ENCODE measurements at regions not wholly inside any gene's neighbourhood (a gene's known extent, or its start where the extent isn't known, plus 50 kb on each side); places are given as distances from the start of the nearest gene placed in this dataset.

DNA sequence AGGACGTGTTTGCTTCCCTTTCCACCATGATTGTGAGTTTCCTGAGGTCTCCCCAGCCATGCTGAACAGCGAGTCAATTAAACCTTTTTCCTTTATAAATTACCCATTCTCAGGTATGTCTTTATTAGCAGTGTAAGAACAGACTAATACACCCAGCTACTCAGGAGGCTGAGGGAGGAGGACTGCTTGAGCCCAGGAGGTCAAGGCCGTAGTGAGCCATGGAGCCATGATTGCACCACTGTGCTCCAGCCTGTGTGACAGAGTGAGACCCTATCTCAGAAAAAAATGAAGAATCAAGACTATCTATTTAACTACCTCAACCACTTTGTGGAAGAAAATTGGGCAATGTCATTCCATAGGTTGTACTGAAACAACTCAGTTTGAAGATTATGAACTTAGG is 54.6 kb upstream of the SEC16B start:
- no peak overlapping the region for H3K9ac ChIP-seq (ENCODE audit: extremely low read depth, low read length, poor library complexity, severe bottlenecking)
- no peaks in the 10 kb centered on the region for H3K27me3 ChIP-seq (ENCODE audit: control insufficient read depth, insufficient read depth, low read length, poor library complexity, severe bottlenecking)
- no peak overlapping the region for H3K4me3 ChIP-seq (ENCODE audit: low read length)
- Mint-ChIP-seq H3K36me3 (ENCODE audit: low read depth) (peaks cover 9% of the 10 kb centered on the region), H3K9me3 (no peaks in the 10 kb centered on the region), H3K27me3 (ENCODE audit: insufficient read depth) (no peaks in the 10 kb centered on the region), H3K4me3 (no peak overlapping the region), H3K27ac (no peak overlapping the region), H3K4me1 (no peaks in the 10 kb centered on the region)
- WGBS, 2 experiments (ENCODE audit: insufficient coverage in 1 of 2, insufficient read length in 1 of 2) = 92 to 100% methylated on average over 2 to 3 of the region's 3 CpGs
- no peak for TF ChIP-seq CTCF (conservative IDR thresholded peaks at IDR 0.05)
- no peaks in the 10 kb centered on the region for H3K9me3 ChIP-seq (ENCODE audit: control insufficient read depth, low read length)
- H3K4me1 ChIP-seq (ENCODE audit: control insufficient read depth, insufficient read depth, low read length) = no peaks in the 10 kb centered on the region
- H3K36me3 ChIP-seq (ENCODE audit: control insufficient read depth, insufficient read depth, low read length) = no peaks in the 10 kb centered on the region
- no peak for DNase-seq
- no peak overlapping the region for H3K27ac ChIP-seq (ENCODE audit: low read depth, low read length)

DNA sequence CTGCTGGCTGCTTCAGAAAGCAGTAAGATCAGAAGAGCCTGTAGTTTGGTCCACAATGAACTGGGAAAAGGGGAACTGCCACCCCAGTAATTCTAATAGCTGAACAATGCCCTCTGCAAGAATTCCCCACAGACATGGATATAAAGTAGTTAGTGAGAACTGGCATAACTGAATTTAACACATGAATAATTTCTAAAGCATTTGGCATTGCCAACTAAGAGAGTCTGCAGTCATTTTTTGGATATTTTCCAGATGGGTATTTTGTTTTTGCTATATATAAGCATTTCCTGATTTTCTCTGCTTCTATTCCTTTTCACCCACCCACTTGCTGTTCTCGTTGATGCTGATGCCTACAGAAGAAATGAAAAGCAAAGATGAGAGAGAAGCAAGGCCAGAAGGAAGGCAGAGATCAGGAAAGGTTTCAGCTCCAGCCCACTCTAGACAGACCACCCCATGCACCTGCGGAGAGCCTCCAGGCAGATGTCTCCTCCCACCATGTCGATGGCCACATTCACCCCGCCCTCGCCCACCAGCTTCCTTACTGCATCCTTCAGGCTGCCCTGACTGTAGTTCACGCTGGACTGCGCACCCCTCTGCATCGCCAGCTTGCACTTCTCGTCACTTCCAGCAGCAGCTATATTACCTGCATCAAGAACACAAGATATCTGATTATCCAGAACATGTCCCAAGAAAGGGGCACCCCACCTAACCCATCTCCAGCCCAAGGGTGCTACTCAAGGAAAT is 55.9 kb upstream of the SEC16B start:
- Histone ChIP-seq H3K9me3 (ENCODE audit: control insufficient read depth, low read length) (no peaks in the 10 kb centered on the region), H3K4me1 (ENCODE audit: control insufficient read depth, insufficient read depth, low read length) (no peaks in the 10 kb centered on the region), H3K36me3 (ENCODE audit: control insufficient read depth, insufficient read depth, low read length) (no peaks in the 10 kb centered on the region), H3K9ac (ENCODE audit: extremely low read depth, low read length, poor library complexity, severe bottlenecking) (no peak overlapping the region), H3K27ac (ENCODE audit: low read depth, low read length) (no peak overlapping the region), H3K27me3 (ENCODE audit: control insufficient read depth, insufficient read depth, low read length, poor library complexity, severe bottlenecking) (no peaks in the 10 kb centered on the region), H3K4me3 (ENCODE audit: low read length) (no peak overlapping the region)
- Mint-ChIP-seq H3K36me3 (ENCODE audit: low read depth) (peaks cover 9% of the 10 kb centered on the region), H3K27ac (no peak overlapping the region), H3K4me1 (no peaks in the 10 kb centered on the region), H3K9me3 (no peaks in the 10 kb centered on the region), H3K27me3 (ENCODE audit: insufficient read depth) (no peaks in the 10 kb centered on the region), H3K4me3 (no peak overlapping the region)
- no peak for TF ChIP-seq CTCF (conservative IDR thresholded peaks at IDR 0.05)
- DNase-seq = no peak
- whole genome bisulfite sequencing, 2 experiments (ENCODE audit: insufficient coverage in 1 of 2, insufficient read length in 1 of 2) = 92 to 96% methylated on average over 7 to 9 of the region's 9 CpGs

DNA sequence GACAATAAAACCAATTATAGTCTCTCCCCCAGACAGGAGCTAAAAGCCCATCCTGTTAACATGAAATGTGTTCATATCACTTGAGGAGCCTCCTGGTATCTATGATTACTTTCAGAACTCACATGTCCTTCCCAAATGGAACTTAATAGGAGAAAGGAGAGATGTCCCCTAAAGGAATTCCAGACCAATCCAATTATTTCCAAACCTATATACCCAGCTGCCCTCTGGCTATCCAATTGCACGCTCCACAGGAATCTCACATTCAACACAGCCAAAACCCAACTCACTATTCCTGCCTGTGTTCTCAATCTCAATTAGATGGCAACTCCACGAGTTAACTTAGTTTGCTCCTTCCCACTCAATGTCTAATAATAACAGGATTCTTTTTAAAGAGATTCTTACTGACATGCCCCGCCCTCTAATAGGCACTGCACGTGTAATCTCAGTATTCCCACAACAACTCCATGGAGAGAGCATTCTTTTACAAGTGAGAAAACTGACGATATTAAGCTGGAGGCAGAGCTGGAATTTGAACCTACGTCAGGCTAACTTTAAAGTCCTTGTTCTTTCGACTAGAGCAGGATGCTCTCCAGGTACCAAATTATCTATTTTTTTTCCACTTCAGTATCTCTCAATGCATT is 59.1 kb upstream of the SEC16B start:
- Histone ChIP-seq H3K4me3 (ENCODE audit: low read length) (no peak overlapping the region), H3K27ac (ENCODE audit: low read depth, low read length) (no peak overlapping the region), H3K4me1 (ENCODE audit: control insufficient read depth, insufficient read depth, low read length) (peaks cover 10% of the 10 kb centered on the region), H3K27me3 (ENCODE audit: control insufficient read depth, insufficient read depth, low read length, poor library complexity, severe bottlenecking) (no peaks in the 10 kb centered on the region), H3K36me3 (ENCODE audit: control insufficient read depth, insufficient read depth, low read length) (no peaks in the 10 kb centered on the region), H3K9me3 (ENCODE audit: control insufficient read depth, low read length) (no peaks in the 10 kb centered on the region), H3K9ac (ENCODE audit: extremely low read depth, low read length, poor library complexity, severe bottlenecking) (no peak overlapping the region)
- Mint-ChIP-seq H3K4me1 (peaks cover 26% of the 10 kb centered on the region), H3K4me3 (no peak overlapping the region), H3K27ac (no peak overlapping the region), H3K27me3 (ENCODE audit: insufficient read depth) (no peaks in the 10 kb centered on the region), H3K36me3 (ENCODE audit: low read depth) (peaks cover 9% of the 10 kb centered on the region), H3K9me3 (no peaks in the 10 kb centered on the region)
- WGBS, 2 experiments (ENCODE audit: insufficient coverage in 1 of 2, insufficient read length in 1 of 2) = 74 to 79% methylated on average over 7 of the region's 7 CpGs
- no peak for DNase-seq
- TF ChIP-seq CTCF (conservative IDR thresholded peaks at IDR 0.05) = no peak
